ENCODE measurements at regions not wholly inside any gene's neighbourhood (a gene's known extent, or its start where the extent isn't known, plus 50 kb on each side); places are given as distances from the start of the nearest gene placed in this dataset.

DNA sequence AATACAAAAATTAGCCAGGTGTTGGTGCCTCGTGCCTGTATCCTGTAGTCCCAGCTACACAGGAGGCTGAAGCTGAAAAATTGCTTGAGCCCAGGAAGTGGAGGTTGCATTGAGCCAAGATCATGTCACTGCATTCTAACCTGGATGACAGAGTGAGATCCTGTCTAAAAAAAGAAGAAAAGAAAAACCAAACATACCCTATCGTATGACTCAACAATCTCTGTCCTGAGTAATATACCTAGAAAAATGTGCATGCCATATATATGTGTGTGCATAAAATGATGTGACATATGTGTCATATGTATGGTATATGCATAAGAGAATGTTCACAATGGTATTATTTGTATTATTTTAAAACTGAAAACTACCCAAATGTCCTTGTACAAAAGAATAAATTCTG is 261.5 kb upstream of the CLEC14A start:
- TF ChIP-seq, protein P1, sequence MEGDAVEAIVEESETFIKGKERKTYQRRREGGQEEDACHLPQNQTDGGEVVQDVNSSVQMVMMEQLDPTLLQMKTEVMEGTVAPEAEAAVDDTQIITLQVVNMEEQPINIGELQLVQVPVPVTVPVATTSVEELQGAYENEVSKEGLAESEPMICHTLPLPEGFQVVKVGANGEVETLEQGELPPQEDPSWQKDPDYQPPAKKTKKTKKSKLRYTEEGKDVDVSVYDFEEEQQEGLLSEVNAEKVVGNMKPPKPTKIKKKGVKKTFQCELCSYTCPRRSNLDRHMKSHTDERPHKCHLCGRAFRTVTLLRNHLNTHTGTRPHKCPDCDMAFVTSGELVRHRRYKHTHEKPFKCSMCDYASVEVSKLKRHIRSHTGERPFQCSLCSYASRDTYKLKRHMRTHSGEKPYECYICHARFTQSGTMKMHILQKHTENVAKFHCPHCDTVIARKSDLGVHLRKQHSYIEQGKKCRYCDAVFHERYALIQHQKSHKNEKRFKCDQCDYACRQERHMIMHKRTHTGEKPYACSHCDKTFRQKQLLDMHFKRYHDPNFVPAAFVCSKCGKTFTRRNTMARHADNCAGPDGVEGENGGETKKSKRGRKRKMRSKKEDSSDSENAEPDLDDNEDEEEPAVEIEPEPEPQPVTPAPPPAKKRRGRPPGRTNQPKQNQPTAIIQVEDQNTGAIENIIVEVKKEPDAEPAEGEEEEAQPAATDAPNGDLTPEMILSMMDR (IDR thresholded peaks at IDR 0.05): no peak
- TF ChIP-seq ZFX (IDR thresholded peaks at IDR 0.05; ENCODE audit: borderline replicate concordance): no peak
- H3K27ac ChIP-seq: no peak overlapping the region

DNA sequence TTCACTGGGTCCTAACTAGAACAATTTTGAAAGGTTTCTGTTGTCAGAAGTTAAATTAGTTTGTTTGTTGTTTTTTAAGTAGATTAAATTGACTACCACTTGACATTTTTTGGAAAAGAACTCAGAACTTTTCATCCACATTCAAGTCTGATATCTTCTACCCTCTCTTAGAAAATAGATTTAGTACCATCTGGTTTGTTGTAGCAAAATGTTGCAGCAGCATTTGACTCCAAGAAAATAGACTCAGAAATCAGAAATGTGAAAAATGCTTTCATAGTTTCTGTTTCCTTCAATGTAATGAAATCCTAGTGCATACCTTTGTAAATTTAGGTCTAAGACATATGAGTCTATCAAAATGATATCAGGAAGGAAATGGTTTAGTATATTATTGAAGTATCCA is 256.3 kb upstream of the CLEC14A start:
- no peak for TF ChIP-seq ZFX (IDR thresholded peaks at IDR 0.05; ENCODE audit: borderline replicate concordance)
- TF ChIP-seq, protein P1 (IDR thresholded peaks at IDR 0.05): no peak
- no peak overlapping the region for H3K27ac ChIP-seq

DNA sequence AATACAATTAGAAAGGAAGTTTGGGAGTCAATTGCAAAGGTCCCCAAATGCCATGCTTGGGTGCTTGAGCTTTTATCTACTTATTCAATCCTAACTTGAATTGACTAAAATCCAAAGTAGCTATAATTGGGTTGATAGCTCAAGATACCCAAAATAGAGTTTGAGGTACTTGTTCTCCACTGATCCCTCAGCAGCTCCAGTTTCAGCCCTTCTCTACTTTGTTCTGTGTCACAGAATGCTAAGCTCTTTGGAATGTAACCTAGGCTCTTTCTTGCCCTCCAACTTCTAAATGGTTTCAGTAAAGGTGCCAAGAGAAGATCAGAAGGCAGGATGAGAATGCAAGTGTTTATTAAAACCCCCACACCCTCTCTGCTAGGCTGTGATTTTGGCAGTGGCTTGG is 251.4 kb upstream of the CLEC14A start:
- TF ChIP-seq, protein P1 (IDR thresholded peaks at IDR 0.05): no peak
- TF ChIP-seq ZFX (IDR thresholded peaks at IDR 0.05; ENCODE audit: borderline replicate concordance): no peak
- no peak overlapping the region for H3K27ac ChIP-seq

DNA sequence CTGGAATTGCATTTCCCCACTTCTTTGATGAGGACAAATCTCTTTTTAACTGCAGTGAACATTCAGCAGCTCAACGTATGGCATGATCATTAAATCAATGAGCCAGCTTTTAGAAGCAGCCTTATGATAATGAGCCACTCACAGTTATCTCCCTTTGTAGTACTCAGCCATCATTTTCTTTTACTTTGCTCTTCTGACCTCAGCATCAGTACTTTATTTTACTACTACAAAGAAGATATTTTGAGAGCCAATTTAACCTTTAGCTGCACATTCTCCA is 250.0 kb upstream of the CLEC14A start:
- H3K27ac ChIP-seq: no peak overlapping the region
- TF ChIP-seq, protein P1 (IDR thresholded peaks at IDR 0.05): no peak
- TF ChIP-seq ZFX (IDR thresholded peaks at IDR 0.05; ENCODE audit: borderline replicate concordance): no peak

DNA sequence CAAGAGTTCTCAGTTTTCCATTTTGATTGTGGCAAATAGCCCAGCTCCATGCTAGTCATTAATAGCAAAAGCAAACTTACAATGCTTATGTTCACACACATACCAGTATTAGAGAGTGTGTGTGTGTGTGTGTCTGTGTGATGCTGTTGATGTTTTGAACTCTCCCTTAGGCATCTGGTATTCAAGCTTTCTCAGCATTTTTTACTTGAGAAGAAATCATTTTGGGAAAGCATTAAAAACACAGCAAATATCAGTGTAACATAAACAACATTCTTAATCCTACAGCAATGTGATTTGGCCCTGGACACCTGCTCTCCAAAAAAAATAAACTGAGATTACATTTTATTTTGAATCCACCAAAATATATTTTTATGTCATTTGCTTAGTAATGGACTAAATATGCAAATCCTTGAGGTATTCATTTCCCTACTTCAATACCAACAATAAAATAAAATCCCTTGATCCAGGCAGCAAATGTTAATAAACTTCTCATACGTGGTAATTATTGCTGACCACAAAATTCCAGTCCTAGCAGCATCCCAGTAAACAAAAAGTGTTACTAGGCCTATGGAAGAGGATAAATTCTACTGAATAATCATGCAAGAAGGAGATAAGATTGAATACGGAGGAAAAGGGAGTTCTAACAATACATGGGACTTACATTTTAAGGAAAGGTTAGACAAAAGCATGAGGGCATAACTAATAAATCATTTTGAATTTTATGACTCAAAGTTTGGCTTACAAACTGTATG is 249.5 kb upstream of the CLEC14A start:
- TF ChIP-seq, protein P1 (IDR thresholded peaks at IDR 0.05): no peak
- H3K27ac ChIP-seq: no peak overlapping the region

DNA sequence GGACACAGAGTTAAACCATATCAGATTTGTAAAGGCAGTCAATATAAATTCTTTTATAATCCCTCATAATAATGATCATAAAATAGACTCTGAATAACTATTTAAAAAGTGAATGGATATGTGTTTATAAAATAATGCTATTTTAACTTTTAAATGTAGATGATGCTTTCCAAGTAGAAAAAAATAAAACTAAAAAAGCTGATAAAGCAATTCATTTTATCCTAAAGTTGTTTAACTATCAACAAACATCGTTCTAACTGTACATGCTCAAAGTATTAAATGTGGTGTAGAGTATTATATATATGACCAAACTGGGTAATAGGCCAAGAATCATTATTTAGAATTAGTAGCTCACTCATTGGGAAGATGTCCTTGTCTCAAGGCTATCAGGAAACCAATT is 248.3 kb upstream of the CLEC14A start:
- no peak overlapping the region for H3K27ac ChIP-seq
- TF ChIP-seq ZFX (IDR thresholded peaks at IDR 0.05; ENCODE audit: borderline replicate concordance): no peak
- TF ChIP-seq, protein P1 (IDR thresholded peaks at IDR 0.05): no peak

DNA sequence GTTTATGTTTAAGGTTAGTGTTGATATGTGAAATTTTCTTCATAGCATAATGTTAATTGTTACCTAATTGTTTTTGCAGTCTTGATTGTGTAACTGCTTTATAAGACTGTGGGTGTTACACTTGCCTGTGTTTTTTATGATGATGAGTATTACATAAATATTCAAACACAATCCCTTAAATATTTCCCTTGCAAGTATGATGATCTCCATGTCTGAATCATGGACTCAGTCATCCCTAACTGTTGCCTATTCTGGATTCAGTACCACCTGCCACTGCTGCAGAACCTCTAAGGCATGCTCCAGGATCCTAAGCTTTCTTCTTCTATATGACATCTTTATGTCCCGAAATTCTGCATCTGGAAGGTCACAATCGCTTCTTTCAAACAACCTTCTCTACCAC is 246.3 kb upstream of the CLEC14A start:
- TF ChIP-seq, protein P1 (IDR thresholded peaks at IDR 0.05): no peak
- no peak for TF ChIP-seq ZFX (IDR thresholded peaks at IDR 0.05; ENCODE audit: borderline replicate concordance)
- H3K27ac ChIP-seq: no peak overlapping the region

Data from 22Rv1 (cell line).